ENCODE measurements at regions not wholly inside any gene's neighbourhood (a gene's known extent, or its start where the extent isn't known, plus 50 kb on each side); places are given as distances from the start of the nearest gene placed in this dataset.

DNA sequence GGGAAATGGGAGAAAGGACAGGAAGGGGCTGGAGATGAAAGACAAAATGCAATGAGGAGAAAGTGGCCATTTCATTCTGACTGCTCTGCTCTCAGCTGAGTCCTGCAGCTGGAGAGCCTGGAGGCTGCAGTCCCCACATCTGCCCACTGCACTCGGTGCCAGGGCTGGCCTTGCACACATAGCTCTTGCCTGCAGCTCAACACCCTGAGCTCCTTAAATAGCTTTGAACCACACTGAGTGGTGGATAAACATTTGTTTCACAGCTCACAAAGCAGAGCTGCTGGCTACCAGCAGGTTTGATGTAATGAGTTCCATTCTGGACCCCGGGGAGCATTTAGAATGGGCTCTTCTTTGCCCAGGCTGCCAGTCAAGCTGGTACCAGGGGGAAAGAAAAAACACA, 426.1 kb upstream of the CADM1 start:
- no peak overlapping the region for H3K27ac ChIP-seq (ENCODE audit: low read length)
- WGBS, result 40% methylated on average over 2 of the region's 2 CpGs
- DNase-seq, result peak in 2 of 3 donors; percentile 62 to 74
- H3K9me3 ChIP-seq (ENCODE audit: control insufficient read depth, low read length), result no peaks in the 10 kb centered on the region
- intact Hi-C loops (cut with DNase I), result no loop called here
- ATAC-seq, result peak; percentile 70 to 85
- H3K27me3 ChIP-seq (ENCODE audit: control insufficient read depth, insufficient read depth), result no peaks in the 10 kb centered on the region
- no peak overlapping the region for H3K4me3 ChIP-seq (ENCODE audit: low read length)
- H3K4me1 ChIP-seq (ENCODE audit: control insufficient read depth, insufficient read depth, low read length), result no peaks in the 10 kb centered on the region

DNA sequence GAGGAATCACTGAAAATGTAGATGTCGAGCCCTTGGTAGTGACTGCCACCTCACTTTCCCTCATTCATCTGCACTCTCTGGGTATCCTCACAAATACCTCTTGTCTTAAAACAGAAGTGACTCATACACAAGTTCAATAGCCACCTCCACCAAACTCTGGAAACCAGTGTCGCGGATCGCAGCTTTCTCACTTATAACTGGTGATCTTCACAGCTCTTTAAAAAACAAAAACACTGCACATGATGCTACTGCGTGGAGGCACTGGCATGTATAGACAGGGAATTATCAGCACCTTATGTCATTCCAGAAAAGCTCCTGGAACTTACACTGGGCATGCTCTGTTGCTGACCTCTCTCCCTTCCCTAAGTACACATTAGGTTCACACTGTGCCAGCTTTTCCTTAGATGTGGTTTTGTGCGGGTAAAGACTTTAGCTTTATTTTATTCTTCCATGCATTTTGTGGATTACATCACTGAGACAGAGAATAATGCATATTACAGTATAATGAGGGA, 425.5 kb upstream of the CADM1 start:
- ATAC-seq, result no peak
- Histone ChIP-seq H3K9me3 (ENCODE audit: control insufficient read depth, low read length) (no peaks in the 10 kb centered on the region), H3K4me1 (ENCODE audit: control insufficient read depth, insufficient read depth, low read length) (no peaks in the 10 kb centered on the region), H3K27ac (ENCODE audit: low read length) (no peak overlapping the region), H3K4me3 (ENCODE audit: low read length) (no peak overlapping the region), H3K27me3 (ENCODE audit: control insufficient read depth, insufficient read depth) (no peaks in the 10 kb centered on the region)
- WGBS, result 77% methylated on average over 6 of the region's 6 CpGs
- intact Hi-C loops (cut with DNase I), result no loop called here
- DNase-seq, result no peak

DNA sequence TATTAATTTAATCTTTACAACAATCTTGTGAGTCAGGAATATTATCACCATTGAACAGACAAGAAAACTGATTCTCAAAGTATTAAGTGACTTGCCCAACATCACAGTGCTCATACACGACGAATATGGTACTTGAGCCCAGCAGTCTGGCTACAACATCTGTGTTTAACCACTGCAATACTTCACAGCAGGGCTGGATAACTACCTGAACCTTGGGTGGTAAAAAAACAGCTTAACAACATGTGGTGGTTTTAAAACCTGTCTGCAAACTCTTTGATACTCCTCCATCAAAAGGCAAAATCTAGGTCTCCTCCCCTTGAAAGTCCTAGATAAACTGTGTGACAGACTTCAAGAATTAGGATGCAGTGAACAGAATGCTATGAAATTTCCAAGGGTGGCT, 424.6 kb upstream of the CADM1 start:
- H3K9me3 ChIP-seq (ENCODE audit: control insufficient read depth, low read length), result no peaks in the 10 kb centered on the region
- intact Hi-C loops (cut with DNase I), result no loop called here
- H3K27me3 ChIP-seq (ENCODE audit: control insufficient read depth, insufficient read depth), result no peaks in the 10 kb centered on the region
- DNase-seq (no peak), ATAC-seq (no peak)
- H3K27ac ChIP-seq (ENCODE audit: low read length), result no peak overlapping the region
- no peak overlapping the region for H3K4me3 ChIP-seq (ENCODE audit: low read length)
- 79% methylated on average over 2 of the region's 2 CpGs for WGBS
- no peaks in the 10 kb centered on the region for H3K4me1 ChIP-seq (ENCODE audit: control insufficient read depth, insufficient read depth, low read length)

DNA sequence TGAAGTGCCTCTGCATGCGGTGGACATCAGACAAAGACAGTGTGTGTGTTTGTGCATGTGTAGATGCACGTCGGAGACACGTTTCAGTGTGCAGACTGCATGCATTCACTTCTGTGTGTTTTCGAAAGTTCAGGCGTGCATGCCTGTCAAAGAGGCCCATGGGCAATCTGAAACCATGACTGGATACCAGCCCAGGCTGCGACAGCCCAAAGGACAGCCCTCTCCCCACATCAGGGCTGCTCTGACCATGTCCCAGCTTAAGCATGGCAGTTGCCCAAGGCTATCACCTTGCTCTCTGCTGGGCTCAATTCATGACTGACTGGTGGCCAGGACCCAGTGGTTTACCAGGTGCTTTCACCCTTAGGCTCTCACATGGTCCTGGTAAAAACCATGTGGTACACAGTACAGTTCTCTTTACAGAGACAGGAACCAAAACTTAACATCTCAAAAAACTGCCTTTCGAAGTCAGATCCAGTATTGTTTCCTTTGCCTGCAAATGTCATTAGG, 423.7 kb upstream of the CADM1 start:
- H3K4me3 ChIP-seq (ENCODE audit: low read length), result no peak overlapping the region
- 85% methylated on average over 8 of the region's 8 CpGs for WGBS
- intact Hi-C loops (cut with DNase I), result no loop called here
- no peak for ATAC-seq
- no peak overlapping the region for H3K27ac ChIP-seq (ENCODE audit: low read length)
- H3K27me3 ChIP-seq (ENCODE audit: control insufficient read depth, insufficient read depth), result no peaks in the 10 kb centered on the region
- H3K9me3 ChIP-seq (ENCODE audit: control insufficient read depth, low read length), result no peaks in the 10 kb centered on the region
- DNase-seq, result no peak
- H3K4me1 ChIP-seq (ENCODE audit: control insufficient read depth, insufficient read depth, low read length), result no peaks in the 10 kb centered on the region

DNA sequence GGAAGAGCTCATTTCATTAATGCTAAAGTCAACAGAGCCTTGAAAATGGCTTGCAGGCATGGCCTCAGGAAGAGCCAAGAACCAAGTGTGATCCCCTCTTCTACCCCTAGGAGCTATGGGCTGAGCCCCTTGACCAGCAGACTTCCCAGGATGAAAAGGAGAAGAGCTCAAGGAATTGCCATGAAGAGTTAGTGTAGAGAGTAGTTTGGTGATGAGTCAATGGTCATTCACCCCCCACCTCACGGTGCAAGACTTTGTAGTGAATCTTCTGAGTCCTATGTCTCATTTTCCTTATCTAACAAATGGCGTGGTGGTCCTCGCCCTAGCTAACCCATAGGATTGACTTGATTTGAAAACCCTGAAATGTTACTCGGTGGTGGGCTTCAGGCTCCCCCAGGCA, 422.4 kb upstream of the CADM1 start:
- no peak overlapping the region for H3K27ac ChIP-seq (ENCODE audit: low read length)
- intact Hi-C loops (cut with DNase I), result no loop called here
- 96% methylated on average over 4 of the region's 4 CpGs for WGBS
- no peak for ATAC-seq
- no peak for DNase-seq
- H3K4me1 ChIP-seq (ENCODE audit: control insufficient read depth, insufficient read depth, low read length), result no peaks in the 10 kb centered on the region
- H3K27me3 ChIP-seq (ENCODE audit: control insufficient read depth, insufficient read depth), result no peaks in the 10 kb centered on the region
- H3K4me3 ChIP-seq (ENCODE audit: low read length), result no peak overlapping the region
- H3K9me3 ChIP-seq (ENCODE audit: control insufficient read depth, low read length), result no peaks in the 10 kb centered on the region

DNA sequence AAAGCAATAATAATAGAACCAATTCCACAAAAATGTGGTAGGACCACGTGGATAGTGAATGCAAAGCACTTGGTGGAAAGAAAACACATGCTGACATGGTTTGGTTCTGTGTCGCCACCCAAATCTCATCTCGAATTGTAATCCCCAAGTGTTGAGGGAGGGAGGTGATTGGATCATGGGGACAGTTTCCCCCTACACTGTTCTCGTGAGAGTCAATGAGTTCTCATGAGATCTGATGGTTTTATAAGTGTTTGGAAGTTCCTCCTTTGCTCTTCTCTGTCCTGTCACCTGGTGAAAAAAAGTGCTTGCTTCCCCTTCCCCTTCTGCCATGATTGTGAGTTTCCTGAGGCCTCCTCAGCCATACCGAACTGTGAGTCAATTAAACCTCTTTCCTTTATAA, 421.9 kb upstream of the CADM1 start:
- no peaks in the 10 kb centered on the region for H3K27me3 ChIP-seq (ENCODE audit: control insufficient read depth, insufficient read depth)
- intact Hi-C loops (cut with DNase I), result no loop called here
- ATAC-seq (no peak), DNase-seq (no peak)
- no peaks in the 10 kb centered on the region for H3K9me3 ChIP-seq (ENCODE audit: control insufficient read depth, low read length)
- no peak overlapping the region for H3K27ac ChIP-seq (ENCODE audit: low read length)
- 85% methylated on average over 5 of the region's 5 CpGs for WGBS
- no peak overlapping the region for H3K4me3 ChIP-seq (ENCODE audit: low read length)
- no peaks in the 10 kb centered on the region for H3K4me1 ChIP-seq (ENCODE audit: control insufficient read depth, insufficient read depth, low read length)

DNA sequence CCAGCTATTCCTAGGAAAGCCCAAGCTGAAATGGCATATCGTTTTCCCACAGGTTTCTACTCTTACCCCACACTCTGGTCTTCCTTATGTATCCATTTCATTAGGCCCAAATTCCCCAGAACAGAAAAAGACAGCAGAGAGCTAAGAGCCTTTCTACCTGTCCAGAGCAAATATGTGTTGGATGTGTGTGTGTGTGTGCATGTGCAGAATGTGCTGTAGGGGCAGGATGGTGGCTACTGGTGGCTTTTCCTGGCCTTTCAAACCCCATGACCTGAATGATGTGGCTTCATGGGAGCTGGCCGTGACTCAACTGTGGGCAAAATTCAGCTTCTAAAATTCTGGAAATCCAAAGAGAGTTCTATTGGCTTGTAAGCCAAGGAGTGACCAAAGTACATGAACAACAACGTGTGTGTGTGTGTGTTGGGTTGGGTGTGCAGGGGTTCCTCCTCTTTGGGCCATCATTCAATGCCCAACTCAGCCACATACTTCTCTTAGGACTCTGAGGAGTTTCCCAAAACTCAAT, 421.4 kb upstream of the CADM1 start:
- Histone ChIP-seq H3K27me3 (ENCODE audit: control insufficient read depth, insufficient read depth) (no peaks in the 10 kb centered on the region), H3K27ac (ENCODE audit: low read length) (no peak overlapping the region), H3K4me3 (ENCODE audit: low read length) (no peak overlapping the region), H3K9me3 (ENCODE audit: control insufficient read depth, low read length) (no peaks in the 10 kb centered on the region), H3K4me1 (ENCODE audit: control insufficient read depth, insufficient read depth, low read length) (no peaks in the 10 kb centered on the region)
- 79% methylated on average over 3 of the region's 3 CpGs for WGBS
- no peak for DNase-seq
- ATAC-seq, result no peak
- intact Hi-C loops (cut with DNase I), result no loop called here

DNA sequence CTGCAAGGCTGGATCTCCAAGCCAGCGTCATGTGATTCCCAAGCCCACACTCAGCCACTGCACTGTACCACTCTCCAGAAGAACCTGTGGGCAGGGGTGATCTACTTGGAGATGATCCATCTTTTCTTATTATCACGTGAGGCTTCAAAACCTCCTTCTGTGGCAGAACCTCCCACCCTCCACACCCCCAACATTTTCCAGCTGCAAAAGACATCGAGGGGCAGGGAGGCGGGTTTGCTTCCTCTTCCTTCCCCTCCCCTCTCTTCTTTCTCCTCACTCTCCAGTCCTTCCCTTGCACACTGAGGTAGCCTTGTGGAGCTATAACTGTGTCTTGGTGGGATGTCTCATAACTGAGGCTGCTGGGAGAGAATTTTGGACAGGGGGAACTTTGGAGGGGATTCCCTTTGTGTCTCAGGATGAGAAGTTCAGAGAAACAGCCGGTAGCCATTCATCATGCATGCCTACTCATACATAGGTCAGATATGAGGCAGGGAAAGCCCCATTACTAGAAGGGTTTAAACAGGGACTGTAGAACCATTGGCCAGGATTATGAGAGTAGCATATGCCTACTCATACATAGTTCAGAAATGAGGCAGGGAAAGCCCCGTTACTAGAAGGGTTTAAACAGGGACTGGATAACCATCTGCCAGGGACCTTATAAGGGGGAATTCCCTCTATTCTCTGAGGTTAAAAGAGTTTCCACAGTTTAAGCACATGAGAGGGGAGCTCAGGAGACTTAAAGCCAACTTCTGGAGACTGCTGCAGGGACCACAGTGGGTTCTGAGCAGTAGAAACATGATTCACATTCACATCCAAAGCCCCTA, 420.7 kb upstream of the CADM1 start:
- Histone ChIP-seq H3K9me3 (ENCODE audit: control insufficient read depth, low read length) (no peaks in the 10 kb centered on the region), H3K4me3 (ENCODE audit: low read length) (no peak overlapping the region), H3K27ac (ENCODE audit: low read length) (no peak overlapping the region), H3K4me1 (ENCODE audit: control insufficient read depth, insufficient read depth, low read length) (no peaks in the 10 kb centered on the region), H3K27me3 (ENCODE audit: control insufficient read depth, insufficient read depth) (no peaks in the 10 kb centered on the region)
- WGBS, result 52% methylated on average over 6 of the region's 6 CpGs
- ATAC-seq (no peak), DNase-seq (no peak)
- intact Hi-C loops (cut with DNase I), result no loop called here

DNA sequence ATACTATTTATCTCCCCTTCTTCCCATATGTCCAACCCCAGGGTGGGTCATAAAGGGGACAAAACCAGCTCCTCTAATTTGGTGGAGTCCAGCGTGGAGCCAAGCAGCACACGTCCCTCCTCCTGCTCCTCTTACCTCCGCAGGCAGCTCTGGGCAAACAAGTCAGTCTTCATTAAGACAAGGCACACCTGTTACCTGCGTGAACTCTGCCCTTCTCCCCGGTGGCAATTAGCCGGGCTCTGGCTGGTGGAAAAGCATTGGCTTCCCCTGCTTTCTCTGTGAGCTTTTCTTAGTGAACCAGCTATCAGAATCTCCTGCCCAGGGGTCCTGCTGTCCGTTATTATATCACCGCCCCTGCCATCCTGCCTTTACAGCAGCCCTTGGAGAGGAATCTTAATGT, 418.7 kb upstream of the CADM1 start:
- intact Hi-C loops (cut with DNase I), result no loop called here
- 75% methylated on average over 8 of the region's 8 CpGs for WGBS

DNA sequence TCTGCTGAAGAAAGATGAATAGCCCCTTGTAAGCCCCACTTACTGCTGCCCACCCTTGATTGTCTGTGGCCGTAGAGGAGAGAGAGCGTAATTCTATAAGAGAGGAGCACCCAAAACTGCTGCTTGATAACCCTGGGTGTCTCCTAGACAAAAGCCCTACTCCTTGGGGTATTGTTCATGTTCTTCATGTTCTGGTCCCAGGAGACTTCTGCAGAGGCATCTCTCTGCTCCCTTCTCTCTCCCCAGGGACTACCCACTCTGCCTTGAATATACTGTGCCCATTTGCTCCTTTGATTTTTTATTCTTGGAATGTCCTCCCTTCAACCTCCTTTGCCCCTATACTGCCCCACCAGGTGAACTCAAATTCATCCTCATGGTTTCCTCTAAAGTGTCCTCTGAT, 417.8 kb upstream of the CADM1 start:
- no peak for ATAC-seq
- WGBS, result 46% methylated on average over 2 of the region's 2 CpGs
- Histone ChIP-seq H3K4me3 (ENCODE audit: low read length) (no peak overlapping the region), H3K4me1 (ENCODE audit: control insufficient read depth, insufficient read depth, low read length) (no peaks in the 10 kb centered on the region), H3K27me3 (ENCODE audit: control insufficient read depth, insufficient read depth) (no peaks in the 10 kb centered on the region), H3K27ac (ENCODE audit: low read length) (no peak overlapping the region), H3K9me3 (ENCODE audit: control insufficient read depth, low read length) (no peaks in the 10 kb centered on the region)
- no peak for DNase-seq
- intact Hi-C loops (cut with DNase I), result no loop called here

More for the DNA sequence above, 418.7 kb upstream of the CADM1 start:
- Histone ChIP-seq H3K27ac (ENCODE audit: low read length) (no peak overlapping the region), H3K27me3 (ENCODE audit: control insufficient read depth, insufficient read depth) (no peaks in the 10 kb centered on the region), H3K4me3 (ENCODE audit: low read length) (no peak overlapping the region), H3K4me1 (ENCODE audit: control insufficient read depth, insufficient read depth, low read length) (no peaks in the 10 kb centered on the region), H3K9me3 (ENCODE audit: control insufficient read depth, low read length) (no peaks in the 10 kb centered on the region)
- ATAC-seq (no peak), DNase-seq (no peak)

DNA sequence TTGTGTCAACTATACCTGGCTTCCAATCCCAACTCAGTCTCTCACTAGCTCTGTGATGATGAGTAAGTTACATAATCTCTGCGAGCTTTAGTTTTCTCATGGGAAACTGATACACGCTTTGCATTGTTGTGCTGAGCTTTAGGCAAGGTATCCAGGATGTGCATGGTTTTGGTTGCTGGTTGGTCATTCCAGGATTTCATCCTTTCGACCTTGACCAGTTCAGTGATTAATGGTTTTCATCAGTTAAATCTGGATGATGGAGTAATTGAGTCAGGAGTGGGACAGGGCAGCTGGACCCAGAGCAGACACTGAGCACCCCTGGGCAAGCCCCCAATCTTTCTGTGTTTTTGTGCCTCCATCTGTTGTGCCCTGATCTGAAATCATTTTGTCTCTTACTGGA, 417.3 kb upstream of the CADM1 start:
- H3K27ac ChIP-seq (ENCODE audit: low read length), result no peak overlapping the region
- no peaks in the 10 kb centered on the region for H3K27me3 ChIP-seq (ENCODE audit: control insufficient read depth, insufficient read depth)
- 78% methylated on average over 3 of the region's 3 CpGs for WGBS
- no peak for ATAC-seq
- DNase-seq, result no peak
- H3K4me3 ChIP-seq (ENCODE audit: low read length), result no peak overlapping the region
- no peaks in the 10 kb centered on the region for H3K9me3 ChIP-seq (ENCODE audit: control insufficient read depth, low read length)
- intact Hi-C loops (cut with DNase I), result no loop called here
- H3K4me1 ChIP-seq (ENCODE audit: control insufficient read depth, insufficient read depth, low read length), result no peaks in the 10 kb centered on the region

Measured in right cardiac atrium (tissue), 5 donors.